GM10266 (cell line): ENCODE measurements at regions not wholly inside any gene's neighbourhood (a gene's known extent, or its start where the extent isn't known, plus 50 kb on each side); places are given as distances from the start of the nearest gene placed in this dataset.

ENCODE experiments used
- DNase-seq: peaks from one replicate; pipeline ENCODE4 v3.0.0; 2012; ENCODE audit errors: extremely low spot score
- CTCF ChIP-seq: IDR thresholded peaks from 2 replicates; pipeline ENCODE4 v1.5.1; 2012; ENCODE audit warnings: mild to moderate bottlenecking, low read depth; ENCODE audit not compliant: control insufficient read depth, insufficient read depth; ENCODE audit errors: missing control alignments

GRCh38 chr5:92574023-92574422, 1007.0 kb downstream of the NR2F1-AS1 start:
- no peak for TF ChIP-seq CTCF
- DNase-seq = no peak

GRCh38 chr5:92568522-92568921, 1012.5 kb downstream of the NR2F1-AS1 start:
- DNase-seq = no peak
- TF ChIP-seq CTCF = no peak

- TF ChIP-seq CTCF = no peak
- no peak for DNase-seq
These were observed 1013.1 kb downstream of the NR2F1-AS1 start for GRCh38 chr5:92567831-92568450.

- no peak for TF ChIP-seq CTCF
- no peak for DNase-seq
These were observed 1014.8 kb downstream of the NR2F1-AS1 start for GRCh38 chr5:92566113-92566786.

- no peak for DNase-seq
- TF ChIP-seq CTCF = no peak
These were observed 1015.3 kb downstream of the NR2F1-AS1 start for GRCh38 chr5:92565673-92566072.

- no peak for TF ChIP-seq CTCF
- DNase-seq = no peak
These were observed 1019.0 kb downstream of the NR2F1-AS1 start for GRCh38 chr5:92562065-92562464.

- no peak for TF ChIP-seq CTCF
- DNase-seq = no peak
These were observed 1019.5 kb downstream of the NR2F1-AS1 start for GRCh38 chr5:92561411-92561959.
